ENCODE measurements at regions not wholly inside any gene's neighbourhood (a gene's known extent, or its start where the extent isn't known, plus 50 kb on each side); places are given as distances from the start of the nearest gene placed in this dataset.

- no peak overlapping the region for H3K27ac ChIP-seq
- TF ChIP-seq ZFX (IDR thresholded peaks at IDR 0.05): no peak
- TF ChIP-seq CTCF (conservative IDR thresholded peaks at IDR 0.05): no peak
Observed at GRCh38 chr12:65624554-65625086, 199.7 kb upstream of the HMGA2 start.

GRCh38 chr12:65628061-65628460 is 196.2 kb upstream of the HMGA2 start:
- no peak overlapping the region for H3K27ac ChIP-seq
- TF ChIP-seq ZFX (IDR thresholded peaks at IDR 0.05) (no peak), CTCF (conservative IDR thresholded peaks at IDR 0.05) (no peak)

- TF ChIP-seq ZFX (IDR thresholded peaks at IDR 0.05) (no peak), CTCF (conservative IDR thresholded peaks at IDR 0.05) (no peak)
- no peak overlapping the region for H3K27ac ChIP-seq
Observed at GRCh38 chr12:65630555-65630954, 193.7 kb upstream of the HMGA2 start.

- no peak for TF ChIP-seq CTCF (conservative IDR thresholded peaks at IDR 0.05)
- no peak for TF ChIP-seq ZFX (IDR thresholded peaks at IDR 0.05)
Observed at GRCh38 chr12:65631621-65632111, 192.6 kb upstream of the HMGA2 start.

GRCh38 chr12:65632131-65632855 is 192.0 kb upstream of the HMGA2 start:
- no peak overlapping the region for H3K27ac ChIP-seq
- TF ChIP-seq CTCF (conservative IDR thresholded peaks at IDR 0.05): no peak

More at GRCh38 chr12:65631621-65632111, 192.6 kb upstream of the HMGA2 start:
- H3K27ac ChIP-seq: no peak overlapping the region

- H3K27ac ChIP-seq: no peak overlapping the region
- TF ChIP-seq CTCF (conservative IDR thresholded peaks at IDR 0.05): no peak
- TF ChIP-seq ZFX (IDR thresholded peaks at IDR 0.05): no peak
Observed at GRCh38 chr12:65634061-65634460, 190.2 kb upstream of the HMGA2 start.

GRCh38 chr12:65634626-65635331 is 189.5 kb upstream of the HMGA2 start:
- TF ChIP-seq ZFX (IDR thresholded peaks at IDR 0.05) (no peak), CTCF (conservative IDR thresholded peaks at IDR 0.05) (no peak)
- no peak overlapping the region for H3K27ac ChIP-seq

Data from C4-2B (cell line).